Endothelial cell of umbilical vein (primary cell): ENCODE measurements at regions not wholly inside any gene's neighbourhood (a gene's known extent, or its start where the extent isn't known, plus 50 kb on each side); places are given as distances from the start of the nearest gene placed in this dataset.

Experiments used
- BruUV-seq: library from RNA; stranded (reverse); fragments of 400-500 nt; replicated peaks from 2 replicates; lab custom pipeline; 2021; lab: Mats Ljungman, UMichigan
- CTCF ChIA-PET: fragments of 300-600, 350-600 bp; sonication (Branson Sonifier 250); formaldehyde crosslinking; loops from one replicate; lab custom pipeline; 2021; ENCODE audit warnings: antibody characterized with exemption, inconsistent platforms; lab: Charles Lee
- POLR2A ChIA-PET: fragments of 300-600, 350-600 bp; sonication (Branson Sonifier 250); formaldehyde crosslinking; loops from one replicate; lab custom pipeline; 2021; ENCODE audit warnings: antibody characterized with exemption, inconsistent platforms; lab: Charles Lee
- DNase-seq: peaks from one replicate; pipeline ENCODE4 v3.0.0-alpha.2; 2011; ENCODE audit warnings: low read depth, low spot score
- FAIRE-seq: peaks from 2 replicates; lab custom pipeline; 2011; peaks lifted over from hg19 to GRCh38; lab: Jason Lieb, UNC
- H2AFZ ChIP-seq: 2 replicates; pipeline ENCODE4 v1.6.0; 2012; ENCODE audit warnings: low read depth, low read length, control low read depth, inconsistent platforms
- H3K27ac ChIP-seq: 2 replicates; pipeline ENCODE4 v1.5.1; 2011; ENCODE audit warnings: low read depth, mild to moderate bottlenecking, control low read depth, low read length, moderate library complexity; ENCODE audit not compliant: insufficient read depth
- H3K27me3 ChIP-seq, 2 experiments: 2 replicates each; pipeline versions ENCODE4 v1.6.0 to v1.6.1; 2011; ENCODE audit warnings: low read length in 2 of 2, mixed read lengths in 1 of 2; ENCODE audit not compliant: control insufficient read depth in 2 of 2, insufficient read depth in 2 of 2
- H3K36me3 ChIP-seq, 2 experiments: 2 replicates in 1 of 2; 3 replicates in 1 of 2; pipeline ENCODE4 v1.5.1; 2011; ENCODE audit warnings: low read length in 2 of 2, mild to moderate bottlenecking in 1 of 2, moderate library complexity in 1 of 2; ENCODE audit not compliant: control insufficient read depth in 2 of 2, insufficient read depth in 2 of 2; ENCODE audit errors: extremely low read depth in 1 of 2
- H3K4me1 ChIP-seq: 3 replicates; pipeline ENCODE4 v1.5.1; 2011; ENCODE audit warnings: mild to moderate bottlenecking, low read length; ENCODE audit not compliant: control insufficient read depth, insufficient read depth; ENCODE audit errors: extremely low read depth
- H3K4me2 ChIP-seq: 2 replicates; pipeline ENCODE4 v1.6.1; 2011; ENCODE audit warnings: low read length, control low read depth, mixed read lengths; ENCODE audit not compliant: insufficient read depth
- H3K4me3 ChIP-seq, 3 experiments: fragments of 200-600 bp in 1 of 3; sonication (generic), shearing (Covaris generic) in 1 of 3; replicated peaks in 1 of 3; 2 replicates each; pipeline ENCODE4 v1.5.1; 2011 to 2016; ENCODE audit warnings: control low read depth in 3 of 3, low read length in 3 of 3, mild to moderate bottlenecking in 2 of 3, inconsistent platforms in 1 of 3, low read depth in 1 of 3, moderate library complexity in 1 of 3; ENCODE audit not compliant: insufficient read depth in 1 of 3
- H3K79me2 ChIP-seq: 2 replicates; pipeline ENCODE4 v1.6.0; 2012; ENCODE audit warnings: low read length, inconsistent platforms; ENCODE audit not compliant: control insufficient read depth, insufficient read depth
- H3K9ac ChIP-seq: replicated peaks from 2 replicates; pipeline ENCODE3; 2011; ENCODE audit warnings: low read length, control low read depth; ENCODE audit not compliant: insufficient read depth; ENCODE audit errors: extremely low read depth
- H3K9me1 ChIP-seq: replicated peaks from 3 replicates; pipeline ENCODE4 v1.6.0; 2011; ENCODE audit warnings: mild to moderate bottlenecking, low read length; ENCODE audit not compliant: control insufficient read depth, insufficient read depth; ENCODE audit errors: extremely low read depth
- H3K9me3 ChIP-seq: replicated peaks from 2 replicates; pipeline ENCODE4 v1.5.1; 2012; ENCODE audit warnings: low read length, inconsistent platforms; ENCODE audit not compliant: control insufficient read depth, insufficient read depth
- H4K20me1 ChIP-seq: replicated peaks from 2 replicates; pipeline ENCODE3; 2011; ENCODE audit warnings: mild to moderate bottlenecking, low read length; ENCODE audit not compliant: control insufficient read depth, insufficient read depth; ENCODE audit errors: extremely low read depth
- CTCF ChIP-seq, 2 donors: IDR thresholded peaks; 1 replicate in 1 of 2; 2 replicates in 1 of 2; pipeline ENCODE4 v1.5.1; 2011; ENCODE audit warnings: low read length in 2 of 2, mild to moderate bottlenecking in 2 of 2, moderate library complexity in 2 of 2, control low read depth in 1 of 2, inconsistent platforms in 1 of 2, low read depth in 1 of 2; ENCODE audit not compliant: insufficient read depth in 1 of 2; ENCODE audit errors: extremely low read depth in 1 of 2
- EZH2 ChIP-seq: IDR thresholded peaks from 2 replicates; pipeline ENCODE4 v1.6.1; 2012; ENCODE audit warnings: borderline replicate concordance, low read depth, mild to moderate bottlenecking, moderate library complexity, low read length, inconsistent platforms; ENCODE audit not compliant: severe bottlenecking
- GATA2 ChIP-seq: IDR thresholded peaks from 2 replicates; pipeline ENCODE4 v1.7.0; 2011; ENCODE audit warnings: low read depth, mild to moderate bottlenecking, moderate library complexity, mixed read lengths, low read length; ENCODE audit not compliant: insufficient read length, insufficient read depth
- JUN ChIP-seq: IDR thresholded peaks from 2 replicates; pipeline ENCODE4 v1.6.1; 2011; ENCODE audit warnings: borderline replicate concordance, low read depth; ENCODE audit not compliant: insufficient read length, insufficient read depth
- MAX ChIP-seq: IDR thresholded peaks from 2 replicates; pipeline ENCODE4 v1.6.1; 2011; ENCODE audit not compliant: insufficient read depth, insufficient read length
- MYC ChIP-seq: IDR thresholded peaks from one replicate; pipeline ENCODE4 v1.6.1; 2011; ENCODE audit warnings: mild to moderate bottlenecking, low read depth, low read length
- POLR2A ChIP-seq: IDR thresholded peaks from 2 replicates; pipeline ENCODE4 v1.6.1; 2012; ENCODE audit warnings: low read depth, mild to moderate bottlenecking, control low read depth, low read length
- POLR2AphosphoS5 ChIP-seq: IDR thresholded peaks from 2 replicates; pipeline ENCODE4 v1.6.1; 2012; ENCODE audit warnings: low read depth, mild to moderate bottlenecking, control low read depth, low read length, moderate library complexity; ENCODE audit not compliant: insufficient read depth
- dilution Hi-C: fragments of 300-500 bp; cut with MboI; formaldehyde crosslinking; loops from one replicate; pipeline ENCODE4 v1.15.0; 2019; ENCODE audit warnings: low sequenced_read_pairs; ENCODE audit not compliant: extremely low pct_ligation_motif_present
- intact Hi-C: fragments of 100-400 bp; cut with micrococcal nuclease; formaldehyde crosslinking; loops from one replicate; pipeline ENCODE4 v1.10.0; 2022

- Histone ChIP-seq H4K20me1 (no peaks in the 10 kb centered on the region), H3K4me2 (no peak overlapping the region), H3K36me3 (no peaks in the 10 kb centered on the region), H3K27me3 (no peaks in the 10 kb centered on the region), H3K9me3 (no peaks in the 10 kb centered on the region), H3K27ac (no peak overlapping the region), H3K9ac (no peak overlapping the region), H2AFZ (no peak overlapping the region), H3K9me1 (no peaks in the 10 kb centered on the region), H3K4me1 (no peaks in the 10 kb centered on the region), H3K79me2 (no peaks in the 10 kb centered on the region), H3K4me3 (no peak overlapping the region)
- no peak for FAIRE-seq
- intact Hi-C loops (no loop called here), dilution Hi-C loops (no loop called here)
- no TSS peak for BruUV-seq
- no peak for DNase-seq
- POLR2A ChIA-PET, result no interaction called here
- TF ChIP-seq CTCF (IDR thresholded peaks at IDR 0.05; ENCODE audit: extremely low read depth in 1 of 2, insufficient read depth in 1 of 2, low read depth in 1 of 2, low read length in 2 of 2), result no peak
- no peak for TF ChIP-seq POLR2AphosphoS5
- CTCF ChIA-PET, result no interaction called here
These were observed 103.7 kb downstream of the FEM1C start for GRCh38 chr5:115440782-115441451.

GRCh38 chr5:115439639-115440038, 104.9 kb downstream of the FEM1C start:
- POLR2A ChIA-PET, result no interaction called here
- dilution Hi-C loops, result no loop called here
- CTCF ChIA-PET, result no interaction called here
- no TSS peak for BruUV-seq
- FAIRE-seq, result no peak
- intact Hi-C loops, result no loop called here
- H3K9me3 ChIP-seq, result no peaks in the 10 kb centered on the region
- no peaks in the 10 kb centered on the region for H3K9me1 ChIP-seq
- no peak overlapping the region for H3K27ac ChIP-seq
- H3K4me1 ChIP-seq, result no peaks in the 10 kb centered on the region
- TF ChIP-seq GATA2 (no peak), JUN (no peak), CTCF (IDR thresholded peaks at IDR 0.05; ENCODE audit: extremely low read depth in 1 of 2, insufficient read depth in 1 of 2, low read depth in 1 of 2, low read length in 2 of 2) (no peak), POLR2AphosphoS5 (no peak), MYC (no peak), POLR2A (no peak), MAX (no peak), EZH2 (no peak)
- H2AFZ ChIP-seq, result no peak overlapping the region
- H3K36me3 ChIP-seq, result no peaks in the 10 kb centered on the region
- H3K4me2 ChIP-seq, result no peak overlapping the region
- H3K4me3 ChIP-seq, result no peak overlapping the region
- H3K79me2 ChIP-seq, result no peaks in the 10 kb centered on the region
- no peak for DNase-seq
- H3K27me3 ChIP-seq, result no peaks in the 10 kb centered on the region
- no peaks in the 10 kb centered on the region for H4K20me1 ChIP-seq
- H3K9ac ChIP-seq, result no peak overlapping the region
